HCT116 (cell line): ENCODE measurements at regions not wholly inside any gene's neighbourhood (a gene's known extent, or its start where the extent isn't known, plus 50 kb on each side); places are given as distances from the start of the nearest gene placed in this dataset.

Source experiments
- ATAC-seq: fragments of 200-7000 bp; cut with Tn5 transposase; 2 replicates; pipeline ENCODE4 v1.9.1; 2020; ENCODE audit warnings: mild to moderate bottlenecking, moderate library complexity
- BruUV-seq: library from RNA; stranded (reverse); fragments of 400-500 nt; replicated peaks from 2 replicates; lab custom pipeline; 2021; lab: Mats Ljungman, UMichigan
- CTCF ChIA-PET: fragments of 300-600 bp; sonication (Branson Sonifier 250); formaldehyde crosslinking; loops from one replicate; lab custom pipeline; 2021; ENCODE audit warnings: antibody characterized with exemption; lab: Charles Lee
- POLR2A ChIA-PET: fragments of 300-600, 350-600 bp; sonication (Branson Sonifier 250); formaldehyde crosslinking; loops from one replicate; lab custom pipeline; 2021; ENCODE audit warnings: antibody characterized with exemption; lab: Charles Lee
- RAD21 ChIA-PET, 2 experiments: fragments of 300-600 bp; sonication (Branson Sonifier 250); formaldehyde crosslinking; loops; one replicate each; lab custom pipeline; 2023; ENCODE audit warnings: low total read pairs in 2 of 2; ENCODE audit not compliant: uncharacterized antibody in 2 of 2, unreplicated experiment in 2 of 2, low non-redundant PET in 1 of 2; lab: Charles Lee
- DNase-seq: peaks from one replicate; pipeline ENCODE4 v3.0.0-alpha.2; 2010; ENCODE audit warnings: low read depth, low spot score
- H2AFZ ChIP-seq: fragments of 200-600 bp; shearing (Covaris generic), sonication (generic); 2 replicates; pipeline ENCODE4 v1.6.1; 2017; ENCODE audit warnings: low read depth, mixed run types, mixed read lengths, antibody characterized with exemption, low read length; ENCODE audit not compliant: poor library complexity, severe bottlenecking
- H3K27ac ChIP-seq: 2 replicates; pipeline ENCODE4 v1.5.1; 2012; ENCODE audit warnings: low read depth, low read length
- H3K27me3 ChIP-seq: fragments of 200-600 bp; sonication (generic); 2 replicates; pipeline ENCODE4 v1.6.1; 2016; ENCODE audit warnings: mixed run types, low read length, mixed read lengths; ENCODE audit not compliant: insufficient read depth
- H3K36me3 ChIP-seq, 2 experiments: fragments of 200-500 bp in 1 of 2; fragments of 200-600 bp in 1 of 2; sonication (Bioruptor generic) in 1 of 2; sonication (generic) in 1 of 2; 2 replicates each; pipeline versions ENCODE4 v1.5.1 to v1.6.1; 2014 to 2016; ENCODE audit warnings: low read length in 2 of 2, inconsistent platforms in 1 of 2, mixed read lengths in 1 of 2, mixed run types in 1 of 2; ENCODE audit not compliant: insufficient read depth in 2 of 2, control insufficient read depth in 1 of 2
- H3K4me1 ChIP-seq, 2 experiments: fragments of 200-600 bp in 1 of 2; sonication (generic) in 1 of 2; 2 replicates each; pipeline versions ENCODE4 v1.5.1 to v1.6.1; 2012 to 2017; ENCODE audit warnings: low read length in 2 of 2, inconsistent platforms in 1 of 2, mild to moderate bottlenecking in 1 of 2, mixed read lengths in 1 of 2, mixed run types in 1 of 2, moderate library complexity in 1 of 2; ENCODE audit not compliant: insufficient read depth in 2 of 2, control insufficient read depth in 1 of 2
- H3K4me2 ChIP-seq: fragments of 200-600 bp; sonication (generic); 2 replicates; pipeline ENCODE4 v1.6.1; 2017; ENCODE audit warnings: mixed run types, low read length, mixed read lengths
- H3K4me3 ChIP-seq, 2 experiments: fragments of 200-600 bp in 1 of 2; sonication (generic) in 1 of 2; replicated peaks in 1 of 2; 2 replicates each; pipeline ENCODE4 v1.5.1; 2011 to 2016; ENCODE audit warnings: low read length in 2 of 2, control low read depth in 1 of 2, low read depth in 1 of 2, mild to moderate bottlenecking in 1 of 2, mixed read lengths in 1 of 2, mixed run types in 1 of 2
- H3K79me2 ChIP-seq: fragments of 200-600 bp; sonication (generic); 2 replicates; pipeline ENCODE4 v1.6.1; 2017; ENCODE audit warnings: mild to moderate bottlenecking, mixed run types, low read length, moderate library complexity, mixed read lengths; ENCODE audit not compliant: insufficient read depth
- H3K9ac ChIP-seq: fragments of 200-600 bp; sonication (generic); 2 replicates; pipeline ENCODE4 v1.6.1; 2016; ENCODE audit warnings: low read length, mixed read lengths
- H3K9me2 ChIP-seq: fragments of 200-600 bp; sonication (generic), shearing (Covaris generic); 2 replicates; pipeline ENCODE4 v1.6.1; 2017; ENCODE audit warnings: mixed run types, mild to moderate bottlenecking, moderate library complexity; ENCODE audit not compliant: insufficient read depth
- H3K9me3 ChIP-seq, 2 experiments: fragments of 200-500 bp in 1 of 2; fragments of 200-600 bp in 1 of 2; sonication (Bioruptor generic) in 1 of 2; sonication (generic) in 1 of 2; 2 replicates each; pipeline ENCODE4 v1.6.1; 2014 to 2017; ENCODE audit warnings: low read length in 2 of 2, mixed read lengths in 2 of 2, inconsistent platforms in 1 of 2, low read depth in 1 of 2, mild to moderate bottlenecking in 1 of 2, mixed run types in 1 of 2, moderate library complexity in 1 of 2; ENCODE audit not compliant: control insufficient read depth in 1 of 2, insufficient read depth in 1 of 2
- H4K20me1 ChIP-seq: fragments of 200-600 bp; sonication (generic), shearing (Covaris generic); 2 replicates; pipeline ENCODE4 v1.6.1; 2017; ENCODE audit warnings: mixed run types, mild to moderate bottlenecking, moderate library complexity; ENCODE audit not compliant: insufficient read depth
- CBX3 ChIP-seq: IDR thresholded peaks from 2 replicates; pipeline ENCODE4 v1.6.1; 2012; ENCODE audit warnings: low read depth
- CTCF ChIP-seq, 3 experiments: fragments of 200-600 bp in 1 of 3; sonication (generic) in 1 of 3; IDR thresholded peaks in 2 of 3; conservative IDR thresholded peaks in 1 of 3; 2 replicates each; pipeline ENCODE4 v1.5.1; 2012 to 2017; ENCODE audit warnings: low read depth in 2 of 3, low read length in 2 of 3, antibody characterized with exemption in 1 of 3, borderline replicate concordance in 1 of 3, control low read depth in 1 of 3, mild to moderate bottlenecking in 1 of 3, mixed read lengths in 1 of 3, mixed run types in 1 of 3, moderate library complexity in 1 of 3; ENCODE audit not compliant: insufficient read depth in 1 of 3
- SIN3A ChIP-seq: IDR thresholded peaks from 2 replicates; pipeline ENCODE4 v1.6.1; 2012; ENCODE audit warnings: low read depth
- SRF ChIP-seq: IDR thresholded peaks from 2 replicates; pipeline ENCODE4 v1.6.1; 2012; ENCODE audit warnings: low read depth
- ZBTB33 ChIP-seq: IDR thresholded peaks from 2 replicates; pipeline ENCODE4 v1.6.1; 2011; ENCODE audit warnings: mild to moderate bottlenecking, low read length, moderate library complexity; ENCODE audit not compliant: insufficient replicate concordance; ENCODE audit errors: extremely low read depth
- intact Hi-C: fragments of 100-400 bp; cut with micrococcal nuclease; formaldehyde crosslinking; loops from 2 replicates; pipeline ENCODE4 v1.10.0; 2022
- TF ChIP-seq, protein P1 (sequence below): IDR thresholded peaks from 2 replicates; pipeline ENCODE4 v1.6.1; 2012
- TF ChIP-seq, protein P2 (sequence below): IDR thresholded peaks from 2 replicates; pipeline ENCODE4 v1.6.1; 2012; ENCODE audit warnings: low read depth

GRCh38 chr6:6997263-6998193, 110.2 kb upstream of the RREB1 start:
- Histone ChIP-seq H3K27ac (no peak overlapping the region), H3K79me2 (no peaks in the 10 kb centered on the region), H4K20me1 (no peaks in the 10 kb centered on the region), H3K27me3 (no peaks in the 10 kb centered on the region), H3K4me1 (no peaks in the 10 kb centered on the region), H3K4me2 (no peak overlapping the region), H2AFZ (no peak overlapping the region), H3K36me3 (no peaks in the 10 kb centered on the region), H3K4me3 (no peak overlapping the region), H3K9me2 (no peaks in the 10 kb centered on the region), H3K9ac (no peak overlapping the region), H3K9me3 (no peaks in the 10 kb centered on the region)
- TF ChIP-seq, protein P1, sequence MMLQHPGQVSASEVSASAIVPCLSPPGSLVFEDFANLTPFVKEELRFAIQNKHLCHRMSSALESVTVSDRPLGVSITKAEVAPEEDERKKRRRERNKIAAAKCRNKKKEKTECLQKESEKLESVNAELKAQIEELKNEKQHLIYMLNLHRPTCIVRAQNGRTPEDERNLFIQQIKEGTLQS = no peak
- TF ChIP-seq SIN3A = no peak
- no peak for TF ChIP-seq CTCF (IDR thresholded peaks at IDR 0.05 in 2 of 3, conservative IDR thresholded peaks at IDR 0.05 in 1 of 3; ENCODE audit: borderline replicate concordance in 1 of 3, insufficient read depth in 1 of 3, low read depth in 2 of 3, low read length in 2 of 3)
- TF ChIP-seq, protein P2, sequence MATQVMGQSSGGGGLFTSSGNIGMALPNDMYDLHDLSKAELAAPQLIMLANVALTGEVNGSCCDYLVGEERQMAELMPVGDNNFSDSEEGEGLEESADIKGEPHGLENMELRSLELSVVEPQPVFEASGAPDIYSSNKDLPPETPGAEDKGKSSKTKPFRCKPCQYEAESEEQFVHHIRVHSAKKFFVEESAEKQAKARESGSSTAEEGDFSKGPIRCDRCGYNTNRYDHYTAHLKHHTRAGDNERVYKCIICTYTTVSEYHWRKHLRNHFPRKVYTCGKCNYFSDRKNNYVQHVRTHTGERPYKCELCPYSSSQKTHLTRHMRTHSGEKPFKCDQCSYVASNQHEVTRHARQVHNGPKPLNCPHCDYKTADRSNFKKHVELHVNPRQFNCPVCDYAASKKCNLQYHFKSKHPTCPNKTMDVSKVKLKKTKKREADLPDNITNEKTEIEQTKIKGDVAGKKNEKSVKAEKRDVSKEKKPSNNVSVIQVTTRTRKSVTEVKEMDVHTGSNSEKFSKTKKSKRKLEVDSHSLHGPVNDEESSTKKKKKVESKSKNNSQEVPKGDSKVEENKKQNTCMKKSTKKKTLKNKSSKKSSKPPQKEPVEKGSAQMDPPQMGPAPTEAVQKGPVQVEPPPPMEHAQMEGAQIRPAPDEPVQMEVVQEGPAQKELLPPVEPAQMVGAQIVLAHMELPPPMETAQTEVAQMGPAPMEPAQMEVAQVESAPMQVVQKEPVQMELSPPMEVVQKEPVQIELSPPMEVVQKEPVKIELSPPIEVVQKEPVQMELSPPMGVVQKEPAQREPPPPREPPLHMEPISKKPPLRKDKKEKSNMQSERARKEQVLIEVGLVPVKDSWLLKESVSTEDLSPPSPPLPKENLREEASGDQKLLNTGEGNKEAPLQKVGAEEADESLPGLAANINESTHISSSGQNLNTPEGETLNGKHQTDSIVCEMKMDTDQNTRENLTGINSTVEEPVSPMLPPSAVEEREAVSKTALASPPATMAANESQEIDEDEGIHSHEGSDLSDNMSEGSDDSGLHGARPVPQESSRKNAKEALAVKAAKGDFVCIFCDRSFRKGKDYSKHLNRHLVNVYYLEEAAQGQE = no peak
- no peak for TF ChIP-seq CBX3
- TF ChIP-seq SRF = no peak
- TF ChIP-seq ZBTB33 = no peak
- DNase-seq = no peak
- BruUV-seq = no TSS peak
- no peak for ATAC-seq
- POLR2A ChIA-PET = no interaction called here
- CTCF ChIA-PET = no interaction called here
- RAD21 ChIA-PET = no interaction called here
- intact Hi-C loops = no loop called here
